GM19372 (cell line): ENCODE measurements at regions not wholly inside any gene's neighbourhood (a gene's known extent, or its start where the extent isn't known, plus 50 kb on each side); places are given as distances from the start of the nearest gene placed in this dataset.
"Not testable (repeated sequence)": the region's sequence is repeated elsewhere in the genome, so short reads cannot be mapped to it uniquely, and the experiment has no call there.

Source experiments
- ATAC-seq: cut with Tn5 transposase; IDR thresholded peaks from one replicate; pipeline ENCODE4 v1.9.1; 2021; ENCODE audit warnings: mild to moderate bottlenecking, low read depth, moderate library complexity; ENCODE audit not compliant: unreplicated experiment

- ATAC-seq, result no peak
These were observed 208.7 kb downstream of the LMX1A start for GRCh38 chr1:165147799-165148198.

- ATAC-seq, result peak; percentile 80
These were observed 211.6 kb downstream of the LMX1A start for GRCh38 chr1:165144757-165145397.

GRCh38 chr1:165143437-165144065, 213.0 kb downstream of the LMX1A start:
- ATAC-seq, result no peak

- no peak for ATAC-seq
These were observed 217.6 kb downstream of the LMX1A start for GRCh38 chr1:165138960-165139359.

- ATAC-seq, result no peak
These were observed 218.8 kb downstream of the LMX1A start for GRCh38 chr1:165137551-165138316.

- no peak for ATAC-seq
These were observed 222.1 kb downstream of the LMX1A start for GRCh38 chr1:165134431-165134830.

GRCh38 chr1:165129568-165130164, 226.8 kb downstream of the LMX1A start:
- ATAC-seq, result peak; percentile 74

GRCh38 chr1:165124772-165125171, 231.7 kb downstream of the LMX1A start:
- no peak for ATAC-seq

GRCh38 chr1:165119086-165119485, 237.4 kb downstream of the LMX1A start:
- ATAC-seq, result no peak

- no peak for ATAC-seq
These were observed 239.0 kb downstream of the LMX1A start for GRCh38 chr1:165117482-165117881.

- ATAC-seq, result no peak
These were observed 239.8 kb downstream of the LMX1A start for GRCh38 chr1:165116732-165117131.

- no peak for ATAC-seq
These were observed 240.3 kb downstream of the LMX1A start for GRCh38 chr1:165116171-165116570.

GRCh38 chr1:165114889-165115285, 241.6 kb downstream of the LMX1A start:
- ATAC-seq, result no peak

- ATAC-seq, result no peak
These were observed 242.3 kb downstream of the LMX1A start for GRCh38 chr1:165114022-165114888.

GRCh38 chr1:165112260-165112659, 244.3 kb downstream of the LMX1A start:
- no peak for ATAC-seq

- ATAC-seq, result no peak
These were observed 247.5 kb downstream of the LMX1A start for GRCh38 chr1:165109013-165109412.

GRCh38 chr1:165092542-165093162, 263.9 kb downstream of the LMX1A start:
- ATAC-seq, result not testable (repeated sequence)

GRCh38 chr1:165080253-165080896, 276.1 kb downstream of the LMX1A start:
- ATAC-seq, result no peak

- no peak for ATAC-seq
These were observed 278.1 kb downstream of the LMX1A start for GRCh38 chr1:165078391-165078790.
